Liver (tissue), 8 donors: ENCODE measurements at regions not wholly inside any gene's neighbourhood (a gene's known extent, or its start where the extent isn't known, plus 50 kb on each side); places are given as distances from the start of the nearest gene placed in this dataset.

ENCODE experiments used
- DNase-seq: peaks from one replicate; pipeline ENCODE4 v3.0.0-alpha.2; 2017; ENCODE audit warnings: low spot score
- H3K27ac ChIP-seq, 2 donors: one replicate each; pipeline ENCODE4 v1.7.0; 2013; ENCODE audit warnings: inconsistent platforms in 2 of 2, low read length in 2 of 2, control low read depth in 1 of 2, low read depth in 1 of 2, mild to moderate bottlenecking in 1 of 2
- H3K27me3 ChIP-seq, 4 donors: one replicate each; pipeline versions ENCODE4 v1.6.1 to v1.7.0; 2013; ENCODE audit warnings: low read length in 3 of 4, inconsistent platforms in 1 of 4, mild to moderate bottlenecking in 1 of 4, moderate library complexity in 1 of 4; ENCODE audit not compliant: control insufficient read depth in 4 of 4, insufficient read depth in 4 of 4
- H3K36me3 ChIP-seq, 4 donors: one replicate each; pipeline versions ENCODE4 v1.6.1 to v1.7.0; 2013; ENCODE audit warnings: low read length in 3 of 4, mild to moderate bottlenecking in 3 of 4, low read depth in 1 of 4, moderate library complexity in 1 of 4; ENCODE audit not compliant: control insufficient read depth in 4 of 4, insufficient read depth in 3 of 4
- H3K4me1 ChIP-seq, 4 donors: one replicate each; pipeline versions ENCODE4 v1.6.1 to v1.7.0; 2013; ENCODE audit warnings: low read length in 3 of 4, mild to moderate bottlenecking in 3 of 4, moderate library complexity in 1 of 4; ENCODE audit not compliant: control insufficient read depth in 4 of 4, insufficient read depth in 4 of 4
- H3K4me3 ChIP-seq, 3 donors: one replicate each; pipeline versions ENCODE4 v1.6.1 to v1.7.0; 2013; ENCODE audit warnings: low read length in 3 of 3, control low read depth in 1 of 3, low read depth in 1 of 3, mild to moderate bottlenecking in 1 of 3
- H3K9ac ChIP-seq, 2 donors: one replicate each; pipeline ENCODE4 v1.7.0; 2013; ENCODE audit warnings: low read length in 2 of 2, mild to moderate bottlenecking in 2 of 2, moderate library complexity in 2 of 2, control low read depth in 1 of 2, low read depth in 1 of 2
- H3K9me3 ChIP-seq, 4 donors: one replicate each; pipeline versions ENCODE4 v1.6.1 to v1.7.0; 2013; ENCODE audit warnings: low read length in 3 of 4; ENCODE audit not compliant: control insufficient read depth in 4 of 4
- EGR1 ChIP-seq, 2 donors: IDR thresholded peaks; 2 replicates each; pipeline ENCODE4 v1.6.1; 2016 to 2018; ENCODE audit warnings: antibody characterized with exemption in 2 of 2, low read depth in 2 of 2
- FOXA1 ChIP-seq: IDR thresholded peaks from 2 replicates; pipeline ENCODE4 v1.6.1; 2016; ENCODE audit warnings: antibody characterized with exemption
- FOXA2 ChIP-seq: IDR thresholded peaks from 2 replicates; pipeline ENCODE4 v1.6.1; 2016; ENCODE audit warnings: antibody characterized with exemption
- GABPA ChIP-seq, 2 donors: IDR thresholded peaks in 1 of 2; conservative IDR thresholded peaks in 1 of 2; 2 replicates each; pipeline ENCODE4 v1.6.1; 2016; ENCODE audit warnings: antibody characterized with exemption in 2 of 2, mild to moderate bottlenecking in 1 of 2, moderate library complexity in 1 of 2
- HNF4A ChIP-seq, 2 donors: conservative IDR thresholded peaks; 2 replicates each; pipeline ENCODE4 v1.6.1; 2016; ENCODE audit warnings: antibody characterized with exemption in 2 of 2, mild to moderate bottlenecking in 2 of 2
- HNF4G ChIP-seq: IDR thresholded peaks from 2 replicates; pipeline ENCODE4 v1.6.1; 2016; ENCODE audit warnings: antibody characterized with exemption
- JUND ChIP-seq, 2 donors: IDR thresholded peaks; 2 replicates each; pipeline ENCODE4 v1.6.1; 2016; ENCODE audit warnings: antibody characterized with exemption in 2 of 2
- NR2F2 ChIP-seq: IDR thresholded peaks from 2 replicates; pipeline ENCODE4 v1.6.1; 2016; ENCODE audit warnings: antibody characterized with exemption
- RXRA ChIP-seq, 2 donors: IDR thresholded peaks; 2 replicates each; pipeline ENCODE4 v1.6.1; 2017 to 2018; ENCODE audit warnings: antibody characterized with exemption in 2 of 2, mild to moderate bottlenecking in 1 of 2
- TAF1 ChIP-seq: conservative IDR thresholded peaks from 2 replicates; pipeline ENCODE4 v1.6.1; 2016; ENCODE audit warnings: antibody characterized with exemption, mild to moderate bottlenecking
- WGBS: extraction: QIAGEN DNeasy Blood & Tissue Kit; methylation state at CpG from one replicate; pipeline ENCODE4 v1.1.7; 2013; 5-methylcytosine and 5-hydroxymethylcytosine counted together
- TF ChIP-seq, protein P1 (sequence below): IDR thresholded peaks from 2 replicates; pipeline ENCODE4 v1.6.1; 2016; ENCODE audit warnings: antibody characterized with exemption
- TF ChIP-seq, protein P2 (sequence below): IDR thresholded peaks from 2 replicates; pipeline ENCODE4 v1.6.1; 2016; ENCODE audit warnings: antibody characterized with exemption
- TF ChIP-seq, protein P3 (sequence below): fragments of 150-350 bp; IDR thresholded peaks from 2 replicates; pipeline ENCODE4 v1.5.1; 2017; ENCODE audit warnings: improper control_type of control experiment, low read depth, low read length; ENCODE audit not compliant: missing input control
- TF ChIP-seq, protein P4 (sequence below): IDR thresholded peaks from 2 replicates; pipeline ENCODE4 v1.6.1; 2016; ENCODE audit warnings: antibody characterized with exemption, mild to moderate bottlenecking
- TF ChIP-seq, protein P5 (sequence below): IDR thresholded peaks from 2 replicates; pipeline ENCODE4 v1.6.1; 2016; ENCODE audit warnings: antibody characterized with exemption
- donor health status: healthy.
- donor health status: healthy.
- donor health status: healthy.
- donor health status: healthy.
- donor health status: healthy.

DNA sequence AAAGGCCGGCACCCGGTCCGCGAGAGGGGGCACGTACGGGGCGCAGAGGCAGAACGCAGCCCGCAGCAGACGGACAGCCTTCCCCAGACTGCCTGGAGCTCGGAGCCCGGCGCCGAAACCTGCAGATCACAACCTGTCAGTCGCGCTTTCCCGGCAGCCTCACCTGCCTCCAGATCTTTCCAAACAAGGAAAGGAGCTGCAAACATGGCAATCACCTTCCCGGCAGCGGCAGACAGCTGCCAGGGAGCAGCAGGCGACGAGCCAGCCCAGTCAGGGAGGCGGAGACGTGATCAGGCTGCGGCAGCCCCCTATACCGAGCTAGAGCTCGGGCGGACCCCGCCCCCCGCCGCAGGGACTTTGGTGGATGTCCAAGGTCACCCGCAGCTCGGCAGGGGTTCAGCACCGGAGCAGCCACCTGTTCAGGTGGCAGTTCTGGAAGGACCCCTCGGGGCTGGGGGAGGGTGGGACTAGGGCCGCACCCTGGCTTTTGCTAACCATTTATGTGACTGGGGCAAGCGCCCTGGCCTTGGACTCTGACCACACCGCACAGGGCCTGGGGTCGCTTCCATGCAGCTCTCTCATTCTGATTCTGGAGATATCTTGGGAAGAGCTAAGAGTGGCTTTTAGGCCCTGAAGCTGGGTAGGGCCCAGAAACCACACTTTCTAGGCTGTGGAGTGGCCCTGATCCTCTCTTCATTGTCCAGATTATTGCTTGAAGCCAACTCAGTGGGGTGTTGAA, 143.8 kb downstream of the NECTIN1 start (continued):
- TF ChIP-seq, protein P1, sequence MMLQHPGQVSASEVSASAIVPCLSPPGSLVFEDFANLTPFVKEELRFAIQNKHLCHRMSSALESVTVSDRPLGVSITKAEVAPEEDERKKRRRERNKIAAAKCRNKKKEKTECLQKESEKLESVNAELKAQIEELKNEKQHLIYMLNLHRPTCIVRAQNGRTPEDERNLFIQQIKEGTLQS = no peak
- TF ChIP-seq RXRA (IDR thresholded peaks at IDR 0.05) (no peak), FOXA1 (no peak), NR2F2 (no peak), EGR1 (IDR thresholded peaks at IDR 0.05; ENCODE audit: low read depth in 2 of 2) (no peak)
- TF ChIP-seq, protein P2, sequence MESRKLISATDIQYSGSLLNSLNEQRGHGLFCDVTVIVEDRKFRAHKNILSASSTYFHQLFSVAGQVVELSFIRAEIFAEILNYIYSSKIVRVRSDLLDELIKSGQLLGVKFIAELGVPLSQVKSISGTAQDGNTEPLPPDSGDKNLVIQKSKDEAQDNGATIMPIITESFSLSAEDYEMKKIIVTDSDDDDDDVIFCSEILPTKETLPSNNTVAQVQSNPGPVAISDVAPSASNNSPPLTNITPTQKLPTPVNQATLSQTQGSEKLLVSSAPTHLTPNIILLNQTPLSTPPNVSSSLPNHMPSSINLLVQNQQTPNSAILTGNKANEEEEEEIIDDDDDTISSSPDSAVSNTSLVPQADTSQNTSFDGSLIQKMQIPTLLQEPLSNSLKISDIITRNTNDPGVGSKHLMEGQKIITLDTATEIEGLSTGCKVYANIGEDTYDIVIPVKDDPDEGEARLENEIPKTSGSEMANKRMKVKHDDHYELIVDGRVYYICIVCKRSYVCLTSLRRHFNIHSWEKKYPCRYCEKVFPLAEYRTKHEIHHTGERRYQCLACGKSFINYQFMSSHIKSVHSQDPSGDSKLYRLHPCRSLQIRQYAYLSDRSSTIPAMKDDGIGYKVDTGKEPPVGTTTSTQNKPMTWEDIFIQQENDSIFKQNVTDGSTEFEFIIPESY = no peak

DNA sequence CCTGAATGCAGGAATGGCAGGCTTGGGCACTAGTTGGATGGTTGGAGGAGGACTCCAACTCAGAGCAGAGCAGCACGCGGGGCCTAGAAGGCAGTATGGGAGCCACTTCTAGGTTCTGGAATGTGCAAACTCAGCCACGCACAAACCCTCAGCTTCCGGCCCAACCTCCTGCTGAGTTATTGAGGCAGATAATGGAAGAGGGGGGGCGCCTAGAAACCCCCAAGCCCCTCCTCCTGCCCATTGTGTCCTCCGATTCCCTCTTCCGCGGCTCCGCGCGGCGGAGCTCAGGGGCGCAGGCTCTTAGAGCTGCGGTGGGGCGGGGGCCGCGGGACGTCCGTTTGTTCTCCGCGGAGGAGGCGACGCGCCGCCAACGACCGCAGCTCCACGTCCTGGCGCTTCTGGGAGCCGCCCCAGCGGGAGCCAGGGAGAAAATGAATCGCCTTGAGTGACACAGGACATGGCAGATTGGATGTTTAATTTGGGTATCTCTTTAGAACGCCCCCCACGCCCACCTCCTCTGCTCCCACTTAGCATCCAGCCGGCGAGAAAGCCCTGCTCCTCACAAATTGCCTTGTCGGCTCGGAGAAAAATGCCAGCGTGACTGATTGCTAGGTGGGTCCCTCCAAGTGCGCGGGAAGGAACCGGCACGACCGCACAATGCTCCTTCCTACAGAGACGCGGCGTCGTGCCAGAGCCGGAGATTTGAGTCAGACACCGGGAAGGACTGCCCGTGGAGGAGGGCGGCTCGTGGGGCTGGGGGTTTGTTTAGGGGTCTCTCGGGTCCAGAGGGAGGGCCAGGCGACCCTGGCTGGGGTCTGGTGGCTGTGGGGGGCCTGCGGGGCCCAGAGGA, 144.6 kb downstream of the NECTIN1 start:
- peaks cover 0 to 5% (median 1%) of the 10 kb centered on the region in 4 donors for H3K27me3 ChIP-seq
- no peak overlapping the region for H3K27ac ChIP-seq
- H3K36me3 ChIP-seq = no peaks in the 10 kb centered on the region
- H3K9ac ChIP-seq = no peak overlapping the region
- 3% methylated on average over 56 of the region's 56 CpGs for WGBS
- H3K4me3 ChIP-seq = peak overlapping the region in 2 of 3 donors; percentile 5 to 39
- TF ChIP-seq, protein P3, sequence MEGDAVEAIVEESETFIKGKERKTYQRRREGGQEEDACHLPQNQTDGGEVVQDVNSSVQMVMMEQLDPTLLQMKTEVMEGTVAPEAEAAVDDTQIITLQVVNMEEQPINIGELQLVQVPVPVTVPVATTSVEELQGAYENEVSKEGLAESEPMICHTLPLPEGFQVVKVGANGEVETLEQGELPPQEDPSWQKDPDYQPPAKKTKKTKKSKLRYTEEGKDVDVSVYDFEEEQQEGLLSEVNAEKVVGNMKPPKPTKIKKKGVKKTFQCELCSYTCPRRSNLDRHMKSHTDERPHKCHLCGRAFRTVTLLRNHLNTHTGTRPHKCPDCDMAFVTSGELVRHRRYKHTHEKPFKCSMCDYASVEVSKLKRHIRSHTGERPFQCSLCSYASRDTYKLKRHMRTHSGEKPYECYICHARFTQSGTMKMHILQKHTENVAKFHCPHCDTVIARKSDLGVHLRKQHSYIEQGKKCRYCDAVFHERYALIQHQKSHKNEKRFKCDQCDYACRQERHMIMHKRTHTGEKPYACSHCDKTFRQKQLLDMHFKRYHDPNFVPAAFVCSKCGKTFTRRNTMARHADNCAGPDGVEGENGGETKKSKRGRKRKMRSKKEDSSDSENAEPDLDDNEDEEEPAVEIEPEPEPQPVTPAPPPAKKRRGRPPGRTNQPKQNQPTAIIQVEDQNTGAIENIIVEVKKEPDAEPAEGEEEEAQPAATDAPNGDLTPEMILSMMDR = no peak
- no peak for TF ChIP-seq HNF4A (conservative IDR thresholded peaks at IDR 0.05)
- TF ChIP-seq, protein P4, sequence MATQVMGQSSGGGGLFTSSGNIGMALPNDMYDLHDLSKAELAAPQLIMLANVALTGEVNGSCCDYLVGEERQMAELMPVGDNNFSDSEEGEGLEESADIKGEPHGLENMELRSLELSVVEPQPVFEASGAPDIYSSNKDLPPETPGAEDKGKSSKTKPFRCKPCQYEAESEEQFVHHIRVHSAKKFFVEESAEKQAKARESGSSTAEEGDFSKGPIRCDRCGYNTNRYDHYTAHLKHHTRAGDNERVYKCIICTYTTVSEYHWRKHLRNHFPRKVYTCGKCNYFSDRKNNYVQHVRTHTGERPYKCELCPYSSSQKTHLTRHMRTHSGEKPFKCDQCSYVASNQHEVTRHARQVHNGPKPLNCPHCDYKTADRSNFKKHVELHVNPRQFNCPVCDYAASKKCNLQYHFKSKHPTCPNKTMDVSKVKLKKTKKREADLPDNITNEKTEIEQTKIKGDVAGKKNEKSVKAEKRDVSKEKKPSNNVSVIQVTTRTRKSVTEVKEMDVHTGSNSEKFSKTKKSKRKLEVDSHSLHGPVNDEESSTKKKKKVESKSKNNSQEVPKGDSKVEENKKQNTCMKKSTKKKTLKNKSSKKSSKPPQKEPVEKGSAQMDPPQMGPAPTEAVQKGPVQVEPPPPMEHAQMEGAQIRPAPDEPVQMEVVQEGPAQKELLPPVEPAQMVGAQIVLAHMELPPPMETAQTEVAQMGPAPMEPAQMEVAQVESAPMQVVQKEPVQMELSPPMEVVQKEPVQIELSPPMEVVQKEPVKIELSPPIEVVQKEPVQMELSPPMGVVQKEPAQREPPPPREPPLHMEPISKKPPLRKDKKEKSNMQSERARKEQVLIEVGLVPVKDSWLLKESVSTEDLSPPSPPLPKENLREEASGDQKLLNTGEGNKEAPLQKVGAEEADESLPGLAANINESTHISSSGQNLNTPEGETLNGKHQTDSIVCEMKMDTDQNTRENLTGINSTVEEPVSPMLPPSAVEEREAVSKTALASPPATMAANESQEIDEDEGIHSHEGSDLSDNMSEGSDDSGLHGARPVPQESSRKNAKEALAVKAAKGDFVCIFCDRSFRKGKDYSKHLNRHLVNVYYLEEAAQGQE = no peak
- DNase-seq = no peak
- peaks cover 0 to 11% (median 8%) of the 10 kb centered on the region in 4 donors for H3K4me1 ChIP-seq
- H3K9me3 ChIP-seq = peaks cover 0 to 3% (median 0%) of the 10 kb centered on the region in 4 donors

DNA sequence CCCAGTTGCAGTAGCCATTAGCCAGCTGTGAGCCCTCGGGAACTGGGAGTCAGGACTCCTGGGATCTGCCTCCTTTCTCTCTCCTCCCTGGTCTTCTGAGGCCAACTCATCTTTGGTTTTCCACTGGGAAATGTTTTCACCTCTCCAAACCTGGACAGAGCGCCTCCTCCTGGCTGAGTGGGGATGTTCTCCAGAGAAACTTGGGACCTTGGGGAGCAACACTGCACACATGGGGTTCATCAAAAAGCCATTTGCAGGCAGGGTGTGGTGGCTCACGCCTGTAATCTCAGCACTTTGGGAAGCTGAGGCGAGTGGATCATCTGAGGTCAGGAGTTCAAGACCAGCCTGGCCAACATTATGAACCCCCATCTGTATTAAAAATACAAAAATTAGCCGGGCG, 145.4 kb downstream of the NECTIN1 start:
- no peak overlapping the region for H3K27ac ChIP-seq
- no peak for DNase-seq
- peaks cover 0 to 3% (median 0%) of the 10 kb centered on the region in 4 donors for H3K9me3 ChIP-seq
- 86% methylated on average over 6 of the region's 6 CpGs for WGBS
- H3K27me3 ChIP-seq = peaks cover 0 to 5% (median 1%) of the 10 kb centered on the region in 4 donors
- H3K9ac ChIP-seq = no peak overlapping the region
- H3K36me3 ChIP-seq = no peaks in the 10 kb centered on the region
- peaks cover 0 to 11% (median 8%) of the 10 kb centered on the region in 4 donors for H3K4me1 ChIP-seq
- H3K4me3 ChIP-seq = no peak overlapping the region
- TF ChIP-seq, protein P2 = no peak
- no peak for TF ChIP-seq FOXA2
- no peak for TF ChIP-seq RXRA (IDR thresholded peaks at IDR 0.05)
- TF ChIP-seq HNF4A (conservative IDR thresholded peaks at IDR 0.05) = no peak
- TF ChIP-seq JUND (IDR thresholded peaks at IDR 0.05) = no peak
- no peak for TF ChIP-seq HNF4G
- TF ChIP-seq NR2F2 = no peak
- no peak for TF ChIP-seq GABPA (IDR thresholded peaks at IDR 0.05 in 1 of 2, conservative IDR thresholded peaks at IDR 0.05 in 1 of 2)
- TF ChIP-seq TAF1 = no peak
- TF ChIP-seq, protein P5, sequence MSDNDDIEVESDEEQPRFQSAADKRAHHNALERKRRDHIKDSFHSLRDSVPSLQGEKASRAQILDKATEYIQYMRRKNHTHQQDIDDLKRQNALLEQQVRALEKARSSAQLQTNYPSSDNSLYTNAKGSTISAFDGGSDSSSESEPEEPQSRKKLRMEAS = no peak
- TF ChIP-seq EGR1 (IDR thresholded peaks at IDR 0.05; ENCODE audit: low read depth in 2 of 2) = no peak
